ENCODE measurements at regions not wholly inside any gene's neighbourhood (a gene's known extent, or its start where the extent isn't known, plus 50 kb on each side); places are given as distances from the start of the nearest gene placed in this dataset.

- intact Hi-C loops (cut with micrococcal nuclease; ENCODE audit: unreplicated experiment): no loop called here
- Histone ChIP-seq H3K4me3 (ENCODE audit: low read depth, low read length, poor library complexity, severe bottlenecking) (no peak overlapping the region), H4K20me1 (ENCODE audit: insufficient read depth, low read length) (no peaks in the 10 kb centered on the region), H2AFZ (ENCODE audit: low read length) (no peak overlapping the region), H3K27ac (ENCODE audit: low read depth, low read length, poor library complexity, severe bottlenecking) (no peak overlapping the region), H3K9me2 (ENCODE audit: insufficient read depth, low read length) (no peaks in the 10 kb centered on the region), H3K9me3 (ENCODE audit: low read length) (no peaks in the 10 kb centered on the region), H3K36me3 (ENCODE audit: insufficient read depth, low read length) (no peaks in the 10 kb centered on the region), H3K4me2 (ENCODE audit: low read length) (no peak overlapping the region), H3K79me2 (ENCODE audit: insufficient read depth, low read depth, low read length) (no peaks in the 10 kb centered on the region), H3K4me1 (ENCODE audit: insufficient read depth, low read length, poor library complexity, severe bottlenecking) (no peaks in the 10 kb centered on the region)
- DNase-seq (ENCODE audit: low spot score): no peak
- TF ChIP-seq, protein P1, sequence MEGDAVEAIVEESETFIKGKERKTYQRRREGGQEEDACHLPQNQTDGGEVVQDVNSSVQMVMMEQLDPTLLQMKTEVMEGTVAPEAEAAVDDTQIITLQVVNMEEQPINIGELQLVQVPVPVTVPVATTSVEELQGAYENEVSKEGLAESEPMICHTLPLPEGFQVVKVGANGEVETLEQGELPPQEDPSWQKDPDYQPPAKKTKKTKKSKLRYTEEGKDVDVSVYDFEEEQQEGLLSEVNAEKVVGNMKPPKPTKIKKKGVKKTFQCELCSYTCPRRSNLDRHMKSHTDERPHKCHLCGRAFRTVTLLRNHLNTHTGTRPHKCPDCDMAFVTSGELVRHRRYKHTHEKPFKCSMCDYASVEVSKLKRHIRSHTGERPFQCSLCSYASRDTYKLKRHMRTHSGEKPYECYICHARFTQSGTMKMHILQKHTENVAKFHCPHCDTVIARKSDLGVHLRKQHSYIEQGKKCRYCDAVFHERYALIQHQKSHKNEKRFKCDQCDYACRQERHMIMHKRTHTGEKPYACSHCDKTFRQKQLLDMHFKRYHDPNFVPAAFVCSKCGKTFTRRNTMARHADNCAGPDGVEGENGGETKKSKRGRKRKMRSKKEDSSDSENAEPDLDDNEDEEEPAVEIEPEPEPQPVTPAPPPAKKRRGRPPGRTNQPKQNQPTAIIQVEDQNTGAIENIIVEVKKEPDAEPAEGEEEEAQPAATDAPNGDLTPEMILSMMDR (conservative IDR thresholded peaks at IDR 0.05; ENCODE audit: low read length): no peak
- no peak for TF ChIP-seq EZH2phosphoT487 (IDR thresholded peaks at IDR 0.05; ENCODE audit: borderline replicate concordance, low read depth, low read length)
- no TSS peak for BruUV-seq (replicated peaks)
- CTCF ChIA-PET (ENCODE audit: unreplicated experiment): no interaction called here
- POLR2A ChIA-PET: no interaction called here
Measured at GRCh38 chr3:41053220-41053619, 146.1 kb upstream of the CTNNB1 start.

DNA sequence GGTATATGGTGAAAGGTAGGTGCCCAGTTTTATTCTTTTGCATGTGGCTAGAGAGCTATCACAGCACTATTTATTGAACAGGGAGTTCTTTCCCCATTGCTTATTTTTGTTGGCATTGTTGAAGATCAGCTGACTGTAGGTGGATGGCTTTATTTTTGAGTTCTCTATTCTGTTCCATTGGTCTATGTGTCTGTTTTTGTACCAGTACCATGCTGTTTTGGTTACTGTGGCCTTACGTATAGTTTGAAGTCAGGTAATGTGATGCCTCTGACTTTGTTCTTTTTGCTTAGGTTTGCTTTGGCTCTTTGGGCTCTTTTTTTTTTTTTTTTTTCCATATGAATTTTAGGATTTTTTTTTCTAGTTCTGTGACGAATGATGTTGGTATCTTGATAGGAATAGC, 139.2 kb upstream of the CTNNB1 start:
- intact Hi-C loops (cut with micrococcal nuclease; ENCODE audit: unreplicated experiment): no loop called here
- no peaks in the 10 kb centered on the region for H4K20me1 ChIP-seq (ENCODE audit: insufficient read depth, low read length)
- POLR2A ChIA-PET: interaction anchor here (0.7 kb wide), 1 partner anchor 9 kb away, joined by 4 read pairs; no protein-coding TSS in a partner anchor
- no peaks in the 10 kb centered on the region for H3K9me3 ChIP-seq (ENCODE audit: low read length)
- no peak overlapping the region for H3K27ac ChIP-seq (ENCODE audit: low read depth, low read length, poor library complexity, severe bottlenecking)
- TF ChIP-seq EZH2phosphoT487 (IDR thresholded peaks at IDR 0.05; ENCODE audit: borderline replicate concordance, low read depth, low read length): no peak
- TF ChIP-seq, protein P1 (conservative IDR thresholded peaks at IDR 0.05; ENCODE audit: low read length): no peak
- BruUV-seq (replicated peaks): no TSS peak
- DNase-seq (ENCODE audit: low spot score): no peak
- H2AFZ ChIP-seq (ENCODE audit: low read length): no peak overlapping the region
- no peaks in the 10 kb centered on the region for H3K9me2 ChIP-seq (ENCODE audit: insufficient read depth, low read length)
- no peaks in the 10 kb centered on the region for H3K36me3 ChIP-seq (ENCODE audit: insufficient read depth, low read length)
- no peak overlapping the region for H3K4me3 ChIP-seq (ENCODE audit: low read depth, low read length, poor library complexity, severe bottlenecking)
- no peaks in the 10 kb centered on the region for H3K79me2 ChIP-seq (ENCODE audit: insufficient read depth, low read depth, low read length)
- no peak overlapping the region for H3K4me2 ChIP-seq (ENCODE audit: low read length)
- CTCF ChIA-PET (ENCODE audit: unreplicated experiment): no interaction called here
- H3K4me1 ChIP-seq (ENCODE audit: insufficient read depth, low read length, poor library complexity, severe bottlenecking): no peaks in the 10 kb centered on the region

GRCh38 chr3:41064070-41064469, 135.2 kb upstream of the CTNNB1 start:
- H4K20me1 ChIP-seq (ENCODE audit: insufficient read depth, low read length): no peaks in the 10 kb centered on the region
- no peaks in the 10 kb centered on the region for H3K4me1 ChIP-seq (ENCODE audit: insufficient read depth, low read length, poor library complexity, severe bottlenecking)
- H3K36me3 ChIP-seq (ENCODE audit: insufficient read depth, low read length): no peaks in the 10 kb centered on the region
- DNase-seq (ENCODE audit: low spot score): no peak
- intact Hi-C loops (cut with micrococcal nuclease; ENCODE audit: unreplicated experiment): no loop called here
- no peaks in the 10 kb centered on the region for H3K79me2 ChIP-seq (ENCODE audit: insufficient read depth, low read depth, low read length)
- BruUV-seq (replicated peaks): no TSS peak
- no peak overlapping the region for H2AFZ ChIP-seq (ENCODE audit: low read length)
- no peak overlapping the region for H3K4me3 ChIP-seq (ENCODE audit: low read depth, low read length, poor library complexity, severe bottlenecking)
- ChIA-PET CTCF (ENCODE audit: unreplicated experiment) (no interaction called here), POLR2A (no interaction called here)
- TF ChIP-seq, protein P1 (conservative IDR thresholded peaks at IDR 0.05; ENCODE audit: low read length): no peak
- no peak for TF ChIP-seq EZH2phosphoT487 (IDR thresholded peaks at IDR 0.05; ENCODE audit: borderline replicate concordance, low read depth, low read length)
- no peaks in the 10 kb centered on the region for H3K9me3 ChIP-seq (ENCODE audit: low read length)
- H3K27ac ChIP-seq (ENCODE audit: low read depth, low read length, poor library complexity, severe bottlenecking): no peak overlapping the region
- H3K4me2 ChIP-seq (ENCODE audit: low read length): no peak overlapping the region
- H3K9me2 ChIP-seq (ENCODE audit: insufficient read depth, low read length): no peaks in the 10 kb centered on the region

Data from OCI-LY7 (cell line).